Ovary (tissue), 7 donors: ENCODE measurements at regions not wholly inside any gene's neighbourhood (a gene's known extent, or its start where the extent isn't known, plus 50 kb on each side); places are given as distances from the start of the nearest gene placed in this dataset.

Source experiments
- DNase-seq, 5 donors: peaks; one replicate each; pipeline ENCODE4 v3.0.0-alpha.2; 2019 to 2020
- H3K27ac ChIP-seq, 2 donors: fragments of 200-600 bp; one replicate each; pipeline versions ENCODE4 v1.5.1 to v1.8.0; 2019 to 2022
- H3K27me3 ChIP-seq: fragments of 200-600 bp; one replicate; pipeline ENCODE4 v1.8.0; 2022
- H3K36me3 ChIP-seq: fragments of 200-600 bp; sonication (generic); one replicate; pipeline ENCODE4 v1.5.1; 2019
- H3K4me1 ChIP-seq: one replicate; pipeline ENCODE4 v1.8.1; 2013; ENCODE audit warnings: mild to moderate bottlenecking, moderate library complexity; ENCODE audit not compliant: insufficient read depth
- H3K4me3 ChIP-seq: fragments of 200-600 bp; sonication (generic); one replicate; pipeline ENCODE4 v1.5.1; 2017
- H3K9me3 ChIP-seq, 2 donors: fragments of 200-600 bp in 1 of 2; sonication (generic) in 1 of 2; one replicate each; pipeline versions ENCODE4 v1.5.1 to v1.8.1; 2013 to 2019; ENCODE audit warnings: mild to moderate bottlenecking in 1 of 2, moderate library complexity in 1 of 2
- CTCF ChIP-seq, 3 donors: fragments of 450-650 bp in 2 of 3; fragments of 200-600 bp in 1 of 3; IDR thresholded peaks; one replicate each; pipeline versions ENCODE4 v1.5.1 to v1.8.0; 2016 to 2022; ENCODE audit warnings: antibody characterized with exemption in 3 of 3, mild to moderate bottlenecking in 1 of 3
- EP300 ChIP-seq: sonication (generic); formaldehyde crosslinking; IDR thresholded peaks from one replicate; pipeline ENCODE4 v1.6.1; 2017; ENCODE audit warnings: antibody characterized with exemption
- POLR2A ChIP-seq: fragments of 450-650 bp; IDR thresholded peaks from one replicate; pipeline ENCODE4 v1.6.1; 2017; ENCODE audit warnings: antibody characterized with exemption, mild to moderate bottlenecking, moderate library complexity
- WGBS, 3 donors: extraction: QIAGEN DNeasy Blood & Tissue Kit in 1 of 3; methylation state at CpG; one replicate each; pipeline versions ENCODE4 v1.1.5 to v1.1.7; 2013 to 2017; 5-methylcytosine and 5-hydroxymethylcytosine counted together
- intact Hi-C, 4 donors: fragments of 100-400 bp; cut with DNase I; formaldehyde crosslinking; loops; one replicate each; pipeline versions ENCODE4 v1.11.0 to v1.15.1; 2022 to 2023
- donor health status: DM: no; HTN: no; CAD: no; lungs with moderate emphysema.
- donor health status: DM: no; HTN: no; CAD: no.
- donor health status: Bipolar disorder and iron deficiency.
- donor health status: DM: no; HTN: no; CAD: no.
- donor health status: DM: yes; HTN: yes; CAD: no.

GRCh38 chr16:62562121-62562520 lies 525.9 kb upstream of the CDH8 start:
- no peaks in the 10 kb centered on the region for H3K27me3 ChIP-seq
- no peak overlapping the region for H3K27ac ChIP-seq
- H3K36me3 ChIP-seq = no peaks in the 10 kb centered on the region
- no peak for TF ChIP-seq CTCF (IDR thresholded peaks at IDR 0.05)
- no peak for TF ChIP-seq POLR2A
- no peak for TF ChIP-seq EP300
- H3K9me3 ChIP-seq = no peaks in the 10 kb centered on the region
- H3K4me3 ChIP-seq = no peak overlapping the region
- intact Hi-C loops = no loop called here
- no peak for DNase-seq
- H3K4me1 ChIP-seq = no peaks in the 10 kb centered on the region

- Histone ChIP-seq H3K4me3 (no peak overlapping the region), H3K27ac (no peak overlapping the region), H3K27me3 (no peaks in the 10 kb centered on the region), H3K9me3 (no peaks in the 10 kb centered on the region), H3K36me3 (no peaks in the 10 kb centered on the region), H3K4me1 (no peaks in the 10 kb centered on the region)
- DNase-seq = no peak
- TF ChIP-seq CTCF (IDR thresholded peaks at IDR 0.05) = no peak
- no peak for TF ChIP-seq POLR2A
- TF ChIP-seq EP300 = no peak
- intact Hi-C loops = no loop called here
- WGBS, 3 donors = 84 to 88% (median 86%) methylated on average over 4 of the region's 4 CpGs
These were observed 513.6 kb upstream of the CDH8 start for GRCh38 chr16:62549875-62550274.

GRCh38 chr16:62548095-62548494 lies 511.9 kb upstream of the CDH8 start:
- intact Hi-C loops = no loop called here
- no peak for DNase-seq
- H3K9me3 ChIP-seq = no peaks in the 10 kb centered on the region
- 83 to 97% (median 90%) methylated on average over 1 of the region's 1 CpG for WGBS, 3 donors
- TF ChIP-seq POLR2A = no peak
- no peak for TF ChIP-seq CTCF (IDR thresholded peaks at IDR 0.05)
- TF ChIP-seq EP300 = no peak
- H3K4me3 ChIP-seq = no peak overlapping the region
- no peaks in the 10 kb centered on the region for H3K36me3 ChIP-seq
- H3K27me3 ChIP-seq = no peaks in the 10 kb centered on the region
- no peaks in the 10 kb centered on the region for H3K4me1 ChIP-seq
- H3K27ac ChIP-seq = no peak overlapping the region

GRCh38 chr16:62546701-62547100 lies 510.5 kb upstream of the CDH8 start:
- 85 to 90% (median 88%) methylated on average over 1 of the region's 1 CpG for WGBS, 3 donors
- Histone ChIP-seq H3K27ac (no peak overlapping the region), H3K27me3 (no peaks in the 10 kb centered on the region), H3K9me3 (no peaks in the 10 kb centered on the region), H3K36me3 (no peaks in the 10 kb centered on the region), H3K4me1 (no peaks in the 10 kb centered on the region), H3K4me3 (no peak overlapping the region)
- DNase-seq = no peak
- intact Hi-C loops = no loop called here
- TF ChIP-seq EP300 (no peak), CTCF (IDR thresholded peaks at IDR 0.05) (no peak), POLR2A (no peak)

GRCh38 chr16:62545039-62545438 lies 508.8 kb upstream of the CDH8 start:
- H3K4me1 ChIP-seq = no peaks in the 10 kb centered on the region
- no peak for TF ChIP-seq EP300
- TF ChIP-seq CTCF (IDR thresholded peaks at IDR 0.05) = no peak
- no peak for TF ChIP-seq POLR2A
- no peak overlapping the region for H3K4me3 ChIP-seq
- H3K27ac ChIP-seq = no peak overlapping the region
- intact Hi-C loops = no loop called here
- H3K27me3 ChIP-seq = no peaks in the 10 kb centered on the region
- DNase-seq = no peak
- H3K9me3 ChIP-seq = no peaks in the 10 kb centered on the region
- H3K36me3 ChIP-seq = no peaks in the 10 kb centered on the region
